HFFc6 (cell line): ENCODE measurements at regions not wholly inside any gene's neighbourhood (a gene's known extent, or its start where the extent isn't known, plus 50 kb on each side); places are given as distances from the start of the nearest gene placed in this dataset.

Experiments
- DNase-seq: peaks from one replicate; pipeline ENCODE4 v3.0.0-alpha.2; 2018
- H3K27ac Mint-ChIP-seq: 2 replicates; pipeline ENCODE4 v1.8.0; 2020; ENCODE audit warnings: mild to moderate bottlenecking, mixed read lengths
- H3K27me3 Mint-ChIP-seq: 2 replicates; pipeline ENCODE4 v1.8.0; 2021; ENCODE audit warnings: mild to moderate bottlenecking, moderate library complexity, mixed read lengths; ENCODE audit not compliant: insufficient read depth
- H3K36me3 Mint-ChIP-seq: 2 replicates; pipeline ENCODE4 v1.8.0; 2021; ENCODE audit warnings: low read depth, mixed read lengths
- H3K4me1 Mint-ChIP-seq: 2 replicates; pipeline ENCODE4 v1.8.0; 2020; ENCODE audit warnings: low read depth, mixed read lengths
- H3K4me3 Mint-ChIP-seq: 2 replicates; pipeline ENCODE4 v1.8.0; 2020; ENCODE audit warnings: mild to moderate bottlenecking, moderate library complexity, mixed read lengths
- H3K9me3 Mint-ChIP-seq: 2 replicates; pipeline ENCODE4 v1.8.0; 2020; ENCODE audit warnings: mild to moderate bottlenecking, mixed read lengths
- CTCF ChIP-seq: fragments of 200-600 bp; sonication (generic); IDR thresholded peaks from 2 replicates; pipeline ENCODE4 v1.5.0; 2021; ENCODE audit warnings: antibody characterized with exemption, mild to moderate bottlenecking

DNA sequence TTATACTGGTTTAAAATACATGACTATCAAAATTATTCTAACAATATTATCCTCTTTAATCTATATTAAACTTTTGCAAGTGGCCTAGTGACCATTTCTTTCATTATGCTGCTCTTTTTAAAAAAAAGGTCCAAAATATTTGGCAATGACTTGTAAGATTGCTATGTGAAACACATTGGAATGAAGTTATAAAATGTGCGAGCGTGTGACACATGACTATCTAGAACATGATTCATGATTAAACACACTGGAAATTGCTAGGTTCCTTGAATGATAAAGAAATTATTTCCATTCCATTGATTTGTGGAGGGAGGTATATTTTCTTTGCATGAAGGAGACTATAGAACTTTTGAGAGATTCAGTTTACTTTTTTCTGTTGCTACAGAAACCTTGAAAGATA is 739.1 kb downstream of the DIAPH3 start:
- H3K4me3 Mint-ChIP-seq, result peak overlapping the region; percentile 75
- peaks cover 2% of the 10 kb centered on the region; the same call in 1 of the 2 replicates for H3K27me3 Mint-ChIP-seq
- 0 out of 2 replicates have a peak, but pooled peaks cover 11% of the 10 kb centered on the region for H3K36me3 Mint-ChIP-seq
- H3K27ac Mint-ChIP-seq, result peak overlapping the region; percentile 97
- peak; percentile 80 for DNase-seq
- peaks cover 50% of the 10 kb centered on the region for H3K4me1 Mint-ChIP-seq
- H3K9me3 Mint-ChIP-seq, result peaks cover 6% of the 10 kb centered on the region; the same call in 1 of the 2 replicates
- TF ChIP-seq CTCF, result no peak

DNA sequence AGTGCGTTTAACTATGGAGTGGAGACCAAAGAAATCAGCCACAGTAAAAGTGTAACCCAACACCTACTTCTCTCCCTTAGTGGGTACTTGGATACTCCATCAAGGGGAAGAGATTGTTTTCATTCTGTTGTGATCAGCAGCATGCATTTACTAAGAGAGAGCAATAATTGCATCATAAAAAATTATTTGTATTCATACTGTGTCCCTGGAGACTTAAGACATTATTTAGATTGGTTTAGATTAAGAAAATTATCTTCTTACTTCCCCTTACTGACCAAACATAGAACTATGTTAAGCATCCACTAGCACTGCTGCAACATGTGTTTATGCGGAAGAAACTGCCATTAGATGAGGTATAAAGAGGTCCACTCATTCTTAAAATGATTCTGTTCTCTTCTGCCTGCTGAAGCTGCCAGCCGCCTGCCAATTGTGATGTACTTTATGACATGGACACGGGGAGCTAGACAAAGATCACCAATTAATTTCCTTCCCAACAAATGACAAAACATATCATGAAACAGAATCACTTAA is 738.5 kb downstream of the DIAPH3 start:
- H3K27ac Mint-ChIP-seq, result peak overlapping the region; percentile 97
- DNase-seq, result peak; percentile 90

DNA sequence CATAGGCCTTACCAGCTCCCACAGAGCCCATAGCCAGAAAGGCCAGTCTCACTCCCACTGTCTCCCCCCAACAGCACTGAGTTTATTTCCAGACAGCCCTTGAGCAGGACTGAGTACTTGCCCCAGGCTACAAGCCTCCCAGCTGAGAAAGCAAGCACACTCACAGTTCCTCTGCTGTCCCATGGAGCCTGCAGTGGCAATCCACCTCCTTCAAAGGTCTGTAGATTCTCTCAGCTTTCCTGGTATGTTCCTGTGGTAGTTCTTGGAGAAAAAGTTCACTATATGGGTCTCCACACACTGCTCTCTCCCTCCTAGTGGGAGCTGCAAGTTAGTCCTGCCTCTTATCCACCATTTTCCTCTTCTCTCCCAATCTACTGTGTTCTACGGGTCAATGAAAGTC is 728.7 kb downstream of the DIAPH3 start:
- no peaks in the 10 kb centered on the region; the same call in 1 of the 2 replicates for H3K4me1 Mint-ChIP-seq
- DNase-seq, result no peak
- H3K27ac Mint-ChIP-seq, result no peak overlapping the region
- peaks cover 31% of the 10 kb centered on the region for H3K36me3 Mint-ChIP-seq
- H3K4me3 Mint-ChIP-seq, result no peak overlapping the region
- peaks cover 31% of the 10 kb centered on the region for H3K9me3 Mint-ChIP-seq
- no peak for TF ChIP-seq CTCF
- H3K27me3 Mint-ChIP-seq, result peaks cover 1% of the 10 kb centered on the region; the same call in 1 of the 2 replicates

More for the DNA sequence above, 738.5 kb downstream of the DIAPH3 start:
- Mint-ChIP-seq H3K27me3 (peaks cover 2% of the 10 kb centered on the region; the same call in 1 of the 2 replicates), H3K4me3 (peak overlapping the region; percentile 75), H3K9me3 (peaks cover 6% of the 10 kb centered on the region; the same call in 1 of the 2 replicates), H3K36me3 (0 out of 2 replicates have a peak, but pooled peaks cover 11% of the 10 kb centered on the region), H3K4me1 (peaks cover 50% of the 10 kb centered on the region)
- TF ChIP-seq CTCF, result no peak

GRCh38 chr13:59437544-59438301 is 726.0 kb downstream of the DIAPH3 start:
- H3K4me3 Mint-ChIP-seq, result no peak overlapping the region
- peaks cover 17% of the 10 kb centered on the region for H3K36me3 Mint-ChIP-seq
- no peaks in the 10 kb centered on the region; the same call in 1 of the 2 replicates for H3K4me1 Mint-ChIP-seq

More at GRCh38 chr13:59437544-59438301, 726.0 kb downstream of the DIAPH3 start:
- TF ChIP-seq CTCF, result no peak
- peaks cover 20% of the 10 kb centered on the region for H3K9me3 Mint-ChIP-seq
- H3K27me3 Mint-ChIP-seq, result peaks cover 1% of the 10 kb centered on the region; the same call in 1 of the 2 replicates
- no peak overlapping the region for H3K27ac Mint-ChIP-seq
- DNase-seq, result no peak
